H1 (cell line): ENCODE measurements at regions not wholly inside any gene's neighbourhood (a gene's known extent, or its start where the extent isn't known, plus 50 kb on each side); places are given as distances from the start of the nearest gene placed in this dataset.

Source experiments
- CTCF ChIA-PET: fragments of 300-600 bp; sonication (Branson Sonifier 250); formaldehyde crosslinking; loops from one replicate; lab custom pipeline; 2021; ENCODE audit not compliant: partially characterized antibody; lab: Charles Lee
- POLR2A ChIA-PET: fragments of 300-600 bp; sonication (Branson Sonifier 250); formaldehyde crosslinking; loops from one replicate; lab custom pipeline; 2021; ENCODE audit warnings: inconsistent platforms; ENCODE audit not compliant: partially characterized antibody; lab: Charles Lee
- DNase-seq, 2 experiments: peaks; one replicate each; pipeline versions ENCODE4 v3.0.0 to v3.0.0-alpha.2; 2010 to 2022; ENCODE audit warnings: low spot score in 2 of 2, low read depth in 1 of 2, mixed read lengths in 1 of 2
- FAIRE-seq: peaks from 2 replicates; lab custom pipeline; 2011; peaks lifted over from hg19 to GRCh38; lab: Jason Lieb, UNC
- H2AFZ ChIP-seq: 2 replicates; pipeline ENCODE4 v1.8.1; 2012; ENCODE audit warnings: low read length, inconsistent platforms
- H2AK5ac ChIP-seq: 2 replicates; pipeline ENCODE4 v1.6.1; 2013; ENCODE audit warnings: low read depth, low read length
- H2BK120ac ChIP-seq: replicated peaks from 2 replicates; pipeline ENCODE3; 2013; ENCODE audit warnings: low read depth, low read length, inconsistent platforms
- H2BK12ac ChIP-seq: 2 replicates; pipeline ENCODE4 v1.6.1; 2013; ENCODE audit warnings: low read depth, low read length
- H2BK15ac ChIP-seq: 2 replicates; pipeline ENCODE4 v1.6.1; 2013; ENCODE audit warnings: low read length
- H2BK20ac ChIP-seq: 2 replicates; pipeline ENCODE4 v1.6.1; 2013; ENCODE audit warnings: low read length
- H2BK5ac ChIP-seq: 2 replicates; pipeline ENCODE4 v1.6.1; 2013; ENCODE audit warnings: low read depth, low read length
- H3K14ac ChIP-seq: 2 replicates; pipeline ENCODE4 v1.6.1; 2013; ENCODE audit warnings: inconsistent platforms; ENCODE audit not compliant: insufficient read length
- H3K18ac ChIP-seq: 2 replicates; pipeline ENCODE4 v1.6.1; 2013; ENCODE audit warnings: low read length; ENCODE audit errors: extremely low read depth
- H3K23ac ChIP-seq: 2 replicates; pipeline ENCODE4 v1.6.1; 2013; ENCODE audit warnings: inconsistent platforms; ENCODE audit not compliant: insufficient read length
- H3K23me2 ChIP-seq: 2 replicates; pipeline ENCODE4 v1.6.1; 2013; ENCODE audit warnings: low read depth, low read length
- H3K27ac ChIP-seq: 2 replicates; pipeline ENCODE4 v1.6.1; 2011; ENCODE audit warnings: low read depth, low read length, inconsistent platforms
- H3K27me3 ChIP-seq, 4 experiments: replicated peaks in 1 of 4; 1 replicate in 1 of 4; 2 replicates in 3 of 4; pipeline versions ENCODE4 v1.6.1 to v1.8.1; 2011 to 2013; ENCODE audit warnings: low read length in 3 of 4, mild to moderate bottlenecking in 3 of 4, inconsistent platforms in 2 of 4, mixed read lengths in 2 of 4, moderate library complexity in 1 of 4; ENCODE audit not compliant: control insufficient read depth in 3 of 4, insufficient read depth in 3 of 4; ENCODE audit errors: extremely low read depth in 1 of 4
- H3K36me3 ChIP-seq, 4 experiments: 2 replicates each; pipeline versions ENCODE4 v1.6.1 to v1.8.1; 2011 to 2013; ENCODE audit warnings: mild to moderate bottlenecking in 4 of 4, low read length in 3 of 4, moderate library complexity in 2 of 4, control low read depth in 1 of 4, inconsistent platforms in 1 of 4; ENCODE audit not compliant: insufficient read depth in 4 of 4, control insufficient read depth in 2 of 4
- H3K4ac ChIP-seq: replicated peaks from 2 replicates; pipeline ENCODE3; 2013; ENCODE audit warnings: low read length, low read depth, mixed read lengths, inconsistent platforms; ENCODE audit not compliant: insufficient read length
- H3K4me1 ChIP-seq, 4 experiments: replicated peaks in 1 of 4; 1 replicate in 1 of 4; 2 replicates in 3 of 4; pipeline versions ENCODE4 v1.6.1 to v1.8.1; 2011 to 2013; ENCODE audit warnings: low read length in 3 of 4, inconsistent platforms in 2 of 4, mixed read lengths in 1 of 4; ENCODE audit not compliant: insufficient read depth in 4 of 4, control insufficient read depth in 3 of 4
- H3K4me2 ChIP-seq, 2 experiments: 2 replicates each; pipeline versions ENCODE4 v1.6.1 to v1.8.1; 2011 to 2013; ENCODE audit warnings: low read depth in 2 of 2, low read length in 2 of 2, control low read depth in 1 of 2, inconsistent platforms in 1 of 2, mild to moderate bottlenecking in 1 of 2; ENCODE audit not compliant: insufficient read depth in 1 of 2
- H3K4me3 ChIP-seq, 4 experiments: fragments of 200-600, 300-600 bp in 1 of 4; sonication (generic), shearing (Covaris generic), sonication (Bioruptor Twin) in 1 of 4; 2 replicates each; pipeline versions ENCODE4 v1.5.1 to v1.8.1; 2011 to 2016; ENCODE audit warnings: low read length in 4 of 4, low read depth in 3 of 4, control low read depth in 2 of 4, inconsistent platforms in 2 of 4, mild to moderate bottlenecking in 2 of 4, mixed read lengths in 1 of 4, moderate library complexity in 1 of 4; ENCODE audit not compliant: insufficient read depth in 2 of 4; ENCODE audit errors: extremely low read depth in 1 of 4
- H3K56ac ChIP-seq: replicated peaks from 2 replicates; pipeline ENCODE3; 2013; ENCODE audit warnings: low read depth, mild to moderate bottlenecking, mixed read lengths, low read length, inconsistent platforms; ENCODE audit not compliant: insufficient read length
- H3K79me1 ChIP-seq: 2 replicates; pipeline ENCODE4 v1.6.1; 2013; ENCODE audit warnings: low read depth, low read length, control low read depth
- H3K79me2 ChIP-seq, 2 experiments: 2 replicates each; pipeline versions ENCODE4 v1.6.1 to v1.8.1; 2012 to 2013; ENCODE audit warnings: low read length in 2 of 2, mild to moderate bottlenecking in 2 of 2, inconsistent platforms in 1 of 2; ENCODE audit not compliant: insufficient read depth in 2 of 2, control insufficient read depth in 1 of 2
- H3K9ac ChIP-seq, 4 experiments: replicated peaks in 1 of 4; 1 replicate in 1 of 4; 2 replicates in 3 of 4; pipeline versions ENCODE4 v1.6.1 to v1.8.1; 2011 to 2013; ENCODE audit warnings: low read depth in 3 of 4, low read length in 3 of 4, control low read depth in 2 of 4, mild to moderate bottlenecking in 2 of 4, moderate library complexity in 2 of 4, inconsistent platforms in 1 of 4; ENCODE audit errors: extremely low read depth in 1 of 4
- H3K9me3 ChIP-seq, 2 experiments: 2 replicates each; pipeline versions ENCODE4 v1.6.1 to v1.8.1; 2012 to 2013; ENCODE audit warnings: mild to moderate bottlenecking in 2 of 2, moderate library complexity in 2 of 2, control low read depth in 1 of 2, inconsistent platforms in 1 of 2, low read depth in 1 of 2, low read length in 1 of 2, mixed read lengths in 1 of 2; ENCODE audit not compliant: insufficient read depth in 2 of 2
- H4K20me1 ChIP-seq, 2 experiments: replicated peaks in 1 of 2; 2 replicates each; pipeline versions ENCODE3 to v1.8.1; 2011 to 2013; ENCODE audit warnings: inconsistent platforms in 2 of 2, low read length in 2 of 2, mild to moderate bottlenecking in 1 of 2; ENCODE audit not compliant: insufficient read depth in 2 of 2, control insufficient read depth in 1 of 2
- H4K5ac ChIP-seq: 2 replicates; pipeline ENCODE4 v1.6.1; 2013; ENCODE audit warnings: low read length, low read depth, mixed read lengths, inconsistent platforms; ENCODE audit not compliant: insufficient read length
- H4K8ac ChIP-seq: 2 replicates; pipeline ENCODE4 v1.8.0; 2013; ENCODE audit warnings: mild to moderate bottlenecking, moderate library complexity, low read length, inconsistent platforms; ENCODE audit not compliant: insufficient read depth; ENCODE audit errors: extremely low read depth
- H4K91ac ChIP-seq: replicated peaks from 2 replicates; pipeline ENCODE3; 2013; ENCODE audit warnings: low read length, mixed read lengths, inconsistent platforms; ENCODE audit not compliant: insufficient read length
- BACH1 ChIP-seq: IDR thresholded peaks from 2 replicates; pipeline ENCODE4 v1.6.1; 2012; ENCODE audit warnings: low read length, improper control_type of control experiment
- BRCA1 ChIP-seq: IDR thresholded peaks from 2 replicates; pipeline ENCODE4 v1.6.1; 2012; ENCODE audit warnings: low read depth, low read length, improper control_type of control experiment
- CBX8 ChIP-seq: fragments of 300-800, 300-1000 bp; sonication (generic); IDR thresholded peaks from 2 replicates; pipeline ENCODE4 v1.7.1; 2016; ENCODE audit warnings: low read depth, low read length, borderline replicate concordance
- E2F6 ChIP-seq: IDR thresholded peaks from 2 replicates; pipeline ENCODE4 v1.6.1; 2012; ENCODE audit warnings: inconsistent platforms
- EP300 ChIP-seq, 2 experiments: IDR thresholded peaks; 1 replicate in 1 of 2; 2 replicates in 1 of 2; pipeline ENCODE4 v1.6.1; 2011 to 2012; ENCODE audit warnings: low read depth in 2 of 2, low read length in 2 of 2, mild to moderate bottlenecking in 2 of 2, borderline replicate concordance in 1 of 2, inconsistent platforms in 1 of 2, moderate library complexity in 1 of 2
- JUND ChIP-seq: IDR thresholded peaks from 2 replicates; pipeline ENCODE4 v1.6.1; 2011; ENCODE audit warnings: mild to moderate bottlenecking, improper control_type of control experiment, low read length
- KDM5A ChIP-seq: fragments of 200-600 bp; IDR thresholded peaks from 2 replicates; pipeline ENCODE4 v1.7.1; 2012; ENCODE audit warnings: mild to moderate bottlenecking, low read length, inconsistent platforms, mixed read lengths
- SIN3A ChIP-seq, 2 experiments: IDR thresholded peaks in 1 of 2; conservative IDR thresholded peaks in 1 of 2; 2 replicates each; pipeline ENCODE4 v1.6.1; 2011 to 2012; ENCODE audit warnings: low read length in 2 of 2, improper control_type of control experiment in 1 of 2, low read depth in 1 of 2, mild to moderate bottlenecking in 1 of 2
- SRF ChIP-seq: IDR thresholded peaks from 2 replicates; pipeline ENCODE4 v1.6.1; 2011; ENCODE audit warnings: mild to moderate bottlenecking, low read depth, low read length, moderate library complexity
- SUZ12 ChIP-seq: fragments of 200-600 bp; sonication (generic); IDR thresholded peaks from 2 replicates; pipeline ENCODE4 v1.6.1; 2012; ENCODE audit warnings: mild to moderate bottlenecking, inconsistent platforms, low read length, moderate library complexity, mixed read lengths
- TAF7 ChIP-seq: optimal IDR thresholded peaks from 2 replicates; pipeline ENCODE3; 2011; ENCODE audit warnings: low read depth, mild to moderate bottlenecking, inconsistent platforms, low read length, moderate library complexity, borderline replicate concordance
- TBP ChIP-seq: IDR thresholded peaks from 2 replicates; pipeline ENCODE4 v1.6.1; 2011; ENCODE audit warnings: low read depth, low read length, improper control_type of control experiment
- USF2 ChIP-seq: IDR thresholded peaks from 2 replicates; pipeline ENCODE4 v1.6.1; 2011; ENCODE audit warnings: low read length, improper control_type of control experiment
- WGBS, 2 experiments: shearing (Covaris generic) in 1 of 2; methylation state at CpG; one replicate each; pipeline versions ENCODE4 v1.1.6 to v1.1.7; 2013 to 2015; ENCODE audit warnings: low lambda C conversion rate in 2 of 2, mixed read lengths in 2 of 2, inconsistent platforms in 1 of 2, low coverage in 1 of 2, missing lambda C conversion rate in 1 of 2; ENCODE audit not compliant: insufficient replicate concordance in 2 of 2, insufficient coverage in 1 of 2, insufficient read length in 1 of 2; ENCODE audit errors: extremely low coverage in 1 of 2, missing lambda C conversion rate in 1 of 2; 5-methylcytosine and 5-hydroxymethylcytosine counted together

- Histone ChIP-seq H3K23ac (no peak overlapping the region), H2BK20ac (no peak overlapping the region), H3K4ac (no peak overlapping the region), H2BK12ac (no peak overlapping the region), H3K14ac (no peak overlapping the region), H3K23me2 (no peaks in the 10 kb centered on the region), H3K4me2 (no peak overlapping the region), H4K5ac (no peak overlapping the region), H2AK5ac (no peak overlapping the region), H3K4me1 (no peaks in the 10 kb centered on the region; a peak in 1 of 7 replicates), H4K20me1 (no peaks in the 10 kb centered on the region), H2BK15ac (no peak overlapping the region), H2AFZ (peak overlapping the region; percentile 44; the same call in 1 of the 2 replicates), H3K36me3 (no peaks in the 10 kb centered on the region), H3K79me2 (no peaks in the 10 kb centered on the region), H3K27ac (no peak overlapping the region), H3K79me1 (no peaks in the 10 kb centered on the region), H3K27me3 (no peaks in the 10 kb centered on the region), H2BK120ac (no peak overlapping the region), H3K9me3 (no peaks in the 10 kb centered on the region), H4K8ac (no peak overlapping the region), H3K4me3 (no peak overlapping the region), H3K56ac (no peak overlapping the region), H2BK5ac (no peak overlapping the region), H3K9ac (no peak overlapping the region), H4K91ac (no peak overlapping the region), H3K18ac (no peak overlapping the region)
- no peak for FAIRE-seq
- DNase-seq = no peak
- 88% methylated on average over 2 of the region's 2 CpGs; no CpG with 5 or more reads in 1 of the 2 experiments for WGBS, 2 experiments
- POLR2A ChIA-PET = no interaction called here
- CTCF ChIA-PET = no interaction called here
- TF ChIP-seq JUND (no peak), KDM5A (no peak), SUZ12 (no peak), E2F6 (no peak), BACH1 (no peak), TBP (no peak), BRCA1 (no peak), EP300 (IDR thresholded peaks at IDR 0.05; ENCODE audit: borderline replicate concordance in 1 of 2, low read depth in 2 of 2, low read length in 2 of 2) (no peak), CBX8 (no peak), SIN3A (conservative IDR thresholded peaks at IDR 0.05 in 1 of 2, IDR thresholded peaks at IDR 0.05 in 1 of 2; ENCODE audit: low read depth in 1 of 2, low read length in 2 of 2) (no peak), USF2 (no peak), SRF (no peak), TAF7 (no peak)
Measured at GRCh38 chr7:125559921-125560320, 630.3 kb upstream of the POT1 start.
